Neural cell (in vitro differentiated cells): ENCODE measurements at regions not wholly inside any gene's neighbourhood (a gene's known extent, or its start where the extent isn't known, plus 50 kb on each side); places are given as distances from the start of the nearest gene placed in this dataset.

Experiments
- H2AFZ ChIP-seq: fragments of 200-600, 300-800 bp; sonication (generic), shearing (Covaris generic); 2 replicates; pipeline ENCODE4 v1.6.0; 2014; ENCODE audit warnings: low read depth, mild to moderate bottlenecking, antibody characterized with exemption, low read length, moderate library complexity
- H3F3A ChIP-seq: fragments of 200-600 bp; shearing (Covaris generic); 2 replicates; pipeline ENCODE4 v1.6.1; 2016; ENCODE audit warnings: mild to moderate bottlenecking, moderate library complexity, mixed read lengths, antibody characterized with exemption, low read length; ENCODE audit not compliant: insufficient read depth, poor library complexity, severe bottlenecking
- H3K27ac ChIP-seq: fragments of 200-600, 300-800 bp; sonication (generic), shearing (Covaris generic); 2 replicates; pipeline ENCODE4 v1.5.1; 2014; ENCODE audit warnings: mild to moderate bottlenecking, low read length, moderate library complexity
- H3K27me3 ChIP-seq: fragments of 300-800, 200-600 bp; sonication (generic), shearing (Covaris generic); 2 replicates; pipeline ENCODE4 v1.6.0; 2014; ENCODE audit warnings: mild to moderate bottlenecking, low read depth, low read length, moderate library complexity; ENCODE audit not compliant: insufficient read depth
- H3K36me3 ChIP-seq: fragments of 300-800, 200-600 bp; sonication (generic), shearing (Covaris generic); 2 replicates; pipeline ENCODE4 v1.5.1; 2014; ENCODE audit warnings: mild to moderate bottlenecking, antibody characterized with exemption, low read length, moderate library complexity; ENCODE audit not compliant: insufficient read depth
- H3K4me2 ChIP-seq: fragments of 300-800, 200-600 bp; sonication (generic), shearing (Covaris generic); 2 replicates; pipeline ENCODE4 v1.6.0; 2014; ENCODE audit warnings: mild to moderate bottlenecking, low read length
- H3K4me3 ChIP-seq: fragments of 300-800, 200-600 bp; sonication (generic), shearing (Covaris generic); 2 replicates; pipeline ENCODE4 v1.5.1; 2014; ENCODE audit warnings: mild to moderate bottlenecking, low read length, moderate library complexity
- H3K79me2 ChIP-seq: fragments of 200-600 bp; shearing (Covaris generic); replicated peaks from 2 replicates; pipeline ENCODE4 v1.6.0; 2014; ENCODE audit warnings: mild to moderate bottlenecking, low read length, moderate library complexity; ENCODE audit not compliant: insufficient read depth
- H3K9ac ChIP-seq: fragments of 300-800, 200-600 bp; sonication (generic), shearing (Covaris generic); 2 replicates; pipeline ENCODE4 v1.6.1; 2016; ENCODE audit warnings: mild to moderate bottlenecking, low read length, mixed read lengths
- H3K9me2 ChIP-seq: fragments of 200-600 bp; shearing (Covaris generic); 2 replicates; pipeline ENCODE4 v1.6.1; 2016; ENCODE audit warnings: mild to moderate bottlenecking, low read length, mixed read lengths; ENCODE audit not compliant: insufficient read depth
- H3K9me3 ChIP-seq: fragments of 200-600, 300-800 bp; sonication (generic), shearing (Covaris generic); 2 replicates; pipeline ENCODE4 v1.6.1; 2016; ENCODE audit warnings: mild to moderate bottlenecking, mixed run types, low read length, moderate library complexity, mixed read lengths
- H4K20me1 ChIP-seq: fragments of 200-600 bp; shearing (Covaris generic); 2 replicates; pipeline ENCODE4 v1.6.1; 2016; ENCODE audit warnings: mild to moderate bottlenecking, mixed run types; ENCODE audit not compliant: insufficient read depth
- EP300 ChIP-seq: fragments of 450-650 bp; conservative IDR thresholded peaks from 2 replicates; pipeline ENCODE4 v1.6.1; 2014; ENCODE audit warnings: antibody characterized with exemption, mild to moderate bottlenecking, moderate library complexity; ENCODE audit not compliant: poor library complexity, severe bottlenecking
- EZH2 ChIP-seq: fragments of 200-600, 300-800 bp; shearing (Covaris generic), sonication (generic); IDR thresholded peaks from 2 replicates; pipeline ENCODE4 v1.6.1; 2014; ENCODE audit warnings: antibody characterized with exemption, low read length, borderline replicate concordance, mild to moderate bottlenecking; ENCODE audit not compliant: insufficient read depth, poor library complexity, severe bottlenecking
- MXI1 ChIP-seq: fragments of 450-650 bp; conservative IDR thresholded peaks from 2 replicates; pipeline ENCODE4 v1.6.1; 2014; ENCODE audit warnings: antibody characterized with exemption, mild to moderate bottlenecking; ENCODE audit not compliant: poor library complexity, severe bottlenecking
- POLR2AphosphoS5 ChIP-seq: IDR thresholded peaks from 2 replicates; pipeline ENCODE4 v1.6.1; 2012
- RAD21 ChIP-seq: fragments of 450-650 bp; conservative IDR thresholded peaks from 2 replicates; pipeline ENCODE4 v1.6.1; 2014; ENCODE audit warnings: antibody characterized with exemption, mild to moderate bottlenecking, moderate library complexity
- SMC3 ChIP-seq: fragments of 450-650 bp; conservative IDR thresholded peaks from 2 replicates; pipeline ENCODE4 v1.6.1; 2014; ENCODE audit warnings: antibody characterized with exemption, mild to moderate bottlenecking, moderate library complexity; ENCODE audit not compliant: poor library complexity
- TAF1 ChIP-seq: IDR thresholded peaks from 2 replicates; pipeline ENCODE4 v1.6.1; 2012; ENCODE audit warnings: low read depth
- TF ChIP-seq, protein P1 (sequence below): IDR thresholded peaks from 2 replicates; pipeline ENCODE4 v1.6.1; 2012; ENCODE audit warnings: borderline replicate concordance
- TF ChIP-seq, protein P2 (sequence below): fragments of 450-650 bp; IDR thresholded peaks from 2 replicates; pipeline ENCODE4 v1.5.1; 2014; ENCODE audit warnings: antibody characterized with exemption, mild to moderate bottlenecking, moderate library complexity; ENCODE audit not compliant: poor library complexity, severe bottlenecking

DNA sequence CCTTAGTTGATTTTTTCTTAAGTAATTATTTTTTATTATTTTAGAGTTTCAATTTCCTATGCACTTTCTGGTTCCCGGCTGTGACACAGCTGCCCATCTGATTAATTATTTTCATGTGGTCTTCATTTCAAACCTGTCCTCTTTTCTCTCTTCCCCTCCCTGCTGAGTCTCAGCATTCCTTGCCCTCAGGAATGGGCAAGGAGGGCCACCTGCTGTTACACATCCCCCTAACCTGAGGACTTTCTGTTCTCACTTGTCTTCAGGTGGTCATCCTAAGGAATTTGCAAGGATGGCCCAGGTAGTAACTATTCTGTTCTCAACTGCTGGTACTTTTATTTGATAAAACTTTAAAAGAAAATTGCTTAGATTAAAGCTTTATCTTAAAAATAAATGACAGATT lies 545.0 kb downstream of the OTOL1 start:
- Histone ChIP-seq H3K4me3 (no peak overlapping the region), H3K27ac (no peak overlapping the region), H3K9ac (no peak overlapping the region), H3K9me2 (no peaks in the 10 kb centered on the region), H3K79me2 (no peaks in the 10 kb centered on the region), H3F3A (no peaks in the 10 kb centered on the region), H3K27me3 (no peaks in the 10 kb centered on the region), H2AFZ (no peak overlapping the region), H4K20me1 (no peaks in the 10 kb centered on the region), H3K36me3 (no peaks in the 10 kb centered on the region), H3K4me2 (no peak overlapping the region), H3K9me3 (no peaks in the 10 kb centered on the region)
- TF ChIP-seq, protein P1, sequence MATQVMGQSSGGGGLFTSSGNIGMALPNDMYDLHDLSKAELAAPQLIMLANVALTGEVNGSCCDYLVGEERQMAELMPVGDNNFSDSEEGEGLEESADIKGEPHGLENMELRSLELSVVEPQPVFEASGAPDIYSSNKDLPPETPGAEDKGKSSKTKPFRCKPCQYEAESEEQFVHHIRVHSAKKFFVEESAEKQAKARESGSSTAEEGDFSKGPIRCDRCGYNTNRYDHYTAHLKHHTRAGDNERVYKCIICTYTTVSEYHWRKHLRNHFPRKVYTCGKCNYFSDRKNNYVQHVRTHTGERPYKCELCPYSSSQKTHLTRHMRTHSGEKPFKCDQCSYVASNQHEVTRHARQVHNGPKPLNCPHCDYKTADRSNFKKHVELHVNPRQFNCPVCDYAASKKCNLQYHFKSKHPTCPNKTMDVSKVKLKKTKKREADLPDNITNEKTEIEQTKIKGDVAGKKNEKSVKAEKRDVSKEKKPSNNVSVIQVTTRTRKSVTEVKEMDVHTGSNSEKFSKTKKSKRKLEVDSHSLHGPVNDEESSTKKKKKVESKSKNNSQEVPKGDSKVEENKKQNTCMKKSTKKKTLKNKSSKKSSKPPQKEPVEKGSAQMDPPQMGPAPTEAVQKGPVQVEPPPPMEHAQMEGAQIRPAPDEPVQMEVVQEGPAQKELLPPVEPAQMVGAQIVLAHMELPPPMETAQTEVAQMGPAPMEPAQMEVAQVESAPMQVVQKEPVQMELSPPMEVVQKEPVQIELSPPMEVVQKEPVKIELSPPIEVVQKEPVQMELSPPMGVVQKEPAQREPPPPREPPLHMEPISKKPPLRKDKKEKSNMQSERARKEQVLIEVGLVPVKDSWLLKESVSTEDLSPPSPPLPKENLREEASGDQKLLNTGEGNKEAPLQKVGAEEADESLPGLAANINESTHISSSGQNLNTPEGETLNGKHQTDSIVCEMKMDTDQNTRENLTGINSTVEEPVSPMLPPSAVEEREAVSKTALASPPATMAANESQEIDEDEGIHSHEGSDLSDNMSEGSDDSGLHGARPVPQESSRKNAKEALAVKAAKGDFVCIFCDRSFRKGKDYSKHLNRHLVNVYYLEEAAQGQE: no peak
- TF ChIP-seq MXI1: no peak
- TF ChIP-seq, protein P2, sequence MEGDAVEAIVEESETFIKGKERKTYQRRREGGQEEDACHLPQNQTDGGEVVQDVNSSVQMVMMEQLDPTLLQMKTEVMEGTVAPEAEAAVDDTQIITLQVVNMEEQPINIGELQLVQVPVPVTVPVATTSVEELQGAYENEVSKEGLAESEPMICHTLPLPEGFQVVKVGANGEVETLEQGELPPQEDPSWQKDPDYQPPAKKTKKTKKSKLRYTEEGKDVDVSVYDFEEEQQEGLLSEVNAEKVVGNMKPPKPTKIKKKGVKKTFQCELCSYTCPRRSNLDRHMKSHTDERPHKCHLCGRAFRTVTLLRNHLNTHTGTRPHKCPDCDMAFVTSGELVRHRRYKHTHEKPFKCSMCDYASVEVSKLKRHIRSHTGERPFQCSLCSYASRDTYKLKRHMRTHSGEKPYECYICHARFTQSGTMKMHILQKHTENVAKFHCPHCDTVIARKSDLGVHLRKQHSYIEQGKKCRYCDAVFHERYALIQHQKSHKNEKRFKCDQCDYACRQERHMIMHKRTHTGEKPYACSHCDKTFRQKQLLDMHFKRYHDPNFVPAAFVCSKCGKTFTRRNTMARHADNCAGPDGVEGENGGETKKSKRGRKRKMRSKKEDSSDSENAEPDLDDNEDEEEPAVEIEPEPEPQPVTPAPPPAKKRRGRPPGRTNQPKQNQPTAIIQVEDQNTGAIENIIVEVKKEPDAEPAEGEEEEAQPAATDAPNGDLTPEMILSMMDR: no peak
- TF ChIP-seq POLR2AphosphoS5: no peak
- TF ChIP-seq SMC3: no peak
- no peak for TF ChIP-seq EP300
- TF ChIP-seq EZH2: no peak
- no peak for TF ChIP-seq TAF1
- no peak for TF ChIP-seq RAD21

DNA sequence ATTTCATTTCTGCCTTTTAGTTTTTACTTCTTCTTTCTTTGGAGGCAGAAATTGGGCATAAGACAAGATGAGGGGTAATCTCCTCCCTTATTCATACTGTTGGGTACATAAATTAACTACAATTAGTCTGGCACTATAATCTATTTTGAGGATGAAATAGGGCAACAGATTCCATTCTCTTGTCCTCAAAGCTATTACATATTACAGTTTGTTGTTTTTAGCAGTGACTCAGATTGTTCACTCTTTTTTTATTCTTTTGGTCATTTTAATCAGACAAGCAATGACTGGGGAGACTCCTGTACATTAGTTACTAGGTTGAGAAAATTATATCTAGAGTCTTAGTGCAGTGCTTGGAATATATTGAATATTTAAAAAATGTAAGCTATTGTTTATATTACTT lies 556.0 kb downstream of the OTOL1 start:
- no peaks in the 10 kb centered on the region for H3K9me3 ChIP-seq
- TF ChIP-seq RAD21 (no peak), EZH2 (no peak), EP300 (no peak), MXI1 (no peak), SMC3 (no peak), POLR2AphosphoS5 (no peak), TAF1 (no peak)
- TF ChIP-seq, protein P2: no peak
- TF ChIP-seq, protein P1: no peak
- H3K27ac ChIP-seq: no peak overlapping the region
- no peaks in the 10 kb centered on the region for H3K9me2 ChIP-seq
- no peak overlapping the region for H3K4me2 ChIP-seq
- H3K36me3 ChIP-seq: no peaks in the 10 kb centered on the region
- H3K79me2 ChIP-seq: no peaks in the 10 kb centered on the region
- no peak overlapping the region for H2AFZ ChIP-seq
- no peaks in the 10 kb centered on the region for H4K20me1 ChIP-seq
- no peaks in the 10 kb centered on the region for H3F3A ChIP-seq
- H3K4me3 ChIP-seq: no peak overlapping the region
- no peaks in the 10 kb centered on the region for H3K27me3 ChIP-seq
- no peak overlapping the region for H3K9ac ChIP-seq
